Neural progenitor cell (in vitro differentiated cells): ENCODE measurements at regions not wholly inside any gene's neighbourhood (a gene's known extent, or its start where the extent isn't known, plus 50 kb on each side); places are given as distances from the start of the nearest gene placed in this dataset.
"Not testable (repeated sequence)": the region's sequence is repeated elsewhere in the genome, so short reads cannot be mapped to it uniquely, and the experiment has no call there.

ENCODE experiments used
- EZH2 ChIP-seq: fragments of 200-600 bp; sonication (generic); IDR thresholded peaks from 2 replicates; pipeline ENCODE4 v1.6.1; 2017; ENCODE audit warnings: antibody characterized with exemption, mild to moderate bottlenecking, moderate library complexity
- TF ChIP-seq, protein P1 (sequence below): fragments of 200-600 bp; sonication (generic); IDR thresholded peaks from 2 replicates; pipeline ENCODE4 v1.5.1; 2017; ENCODE audit warnings: antibody characterized with exemption, mild to moderate bottlenecking

DNA sequence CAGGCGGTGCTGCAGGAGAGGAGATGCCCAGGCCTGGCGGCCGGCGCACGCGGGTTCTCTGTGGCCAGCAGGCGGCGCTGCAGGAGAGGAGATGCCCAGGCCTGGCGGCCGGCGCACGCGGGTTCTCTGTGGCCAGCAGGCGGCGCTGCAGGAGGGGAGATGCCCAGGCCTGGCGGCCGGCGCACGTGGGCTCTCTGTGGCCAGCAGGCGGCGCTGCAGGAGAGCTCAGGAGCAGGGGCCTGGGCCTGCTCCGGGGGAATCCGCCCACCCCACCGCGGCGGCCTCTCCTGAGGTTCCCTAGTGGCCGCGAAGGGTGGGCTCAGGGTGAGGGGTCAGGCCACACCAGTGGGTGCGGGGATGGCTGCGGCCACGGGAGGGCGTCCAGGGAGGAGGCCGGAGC, 75.9 kb downstream of the OR4F16 start:
- TF ChIP-seq, protein P1, sequence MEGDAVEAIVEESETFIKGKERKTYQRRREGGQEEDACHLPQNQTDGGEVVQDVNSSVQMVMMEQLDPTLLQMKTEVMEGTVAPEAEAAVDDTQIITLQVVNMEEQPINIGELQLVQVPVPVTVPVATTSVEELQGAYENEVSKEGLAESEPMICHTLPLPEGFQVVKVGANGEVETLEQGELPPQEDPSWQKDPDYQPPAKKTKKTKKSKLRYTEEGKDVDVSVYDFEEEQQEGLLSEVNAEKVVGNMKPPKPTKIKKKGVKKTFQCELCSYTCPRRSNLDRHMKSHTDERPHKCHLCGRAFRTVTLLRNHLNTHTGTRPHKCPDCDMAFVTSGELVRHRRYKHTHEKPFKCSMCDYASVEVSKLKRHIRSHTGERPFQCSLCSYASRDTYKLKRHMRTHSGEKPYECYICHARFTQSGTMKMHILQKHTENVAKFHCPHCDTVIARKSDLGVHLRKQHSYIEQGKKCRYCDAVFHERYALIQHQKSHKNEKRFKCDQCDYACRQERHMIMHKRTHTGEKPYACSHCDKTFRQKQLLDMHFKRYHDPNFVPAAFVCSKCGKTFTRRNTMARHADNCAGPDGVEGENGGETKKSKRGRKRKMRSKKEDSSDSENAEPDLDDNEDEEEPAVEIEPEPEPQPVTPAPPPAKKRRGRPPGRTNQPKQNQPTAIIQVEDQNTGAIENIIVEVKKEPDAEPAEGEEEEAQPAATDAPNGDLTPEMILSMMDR, result not testable (repeated sequence)
- TF ChIP-seq EZH2, result not testable (repeated sequence)
